Astrocyte (in vitro differentiated cells and primary cell): ENCODE measurements at regions not wholly inside any gene's neighbourhood (a gene's known extent, or its start where the extent isn't known, plus 50 kb on each side); places are given as distances from the start of the nearest gene placed in this dataset.

ENCODE experiments used
- DNase-seq: peaks from one replicate; pipeline ENCODE4 v3.0.0-alpha.2; 2010; ENCODE audit warnings: low read depth
- FAIRE-seq: peaks from 2 replicates; lab custom pipeline; 2011; peaks lifted over from hg19 to GRCh38; lab: Jason Lieb, UNC
- H2AFZ ChIP-seq: 2 replicates; pipeline ENCODE4 v1.6.0; 2012; ENCODE audit warnings: low read depth, low read length, inconsistent platforms
- H3K27ac ChIP-seq: 2 replicates; pipeline ENCODE4 v1.5.1; 2011; ENCODE audit warnings: low read depth, low read length, inconsistent platforms
- H3K27me3 ChIP-seq: 2 replicates; pipeline ENCODE4 v1.6.0; 2011; ENCODE audit warnings: low read length, inconsistent platforms; ENCODE audit not compliant: insufficient read depth
- H3K36me3 ChIP-seq: 2 replicates; pipeline ENCODE4 v1.5.1; 2011; ENCODE audit warnings: low read length, inconsistent platforms; ENCODE audit not compliant: insufficient read depth
- H3K4me1 ChIP-seq: 2 replicates; pipeline ENCODE4 v1.5.1; 2011; ENCODE audit warnings: low read length, inconsistent platforms; ENCODE audit not compliant: insufficient read depth
- H3K4me2 ChIP-seq: 2 replicates; pipeline ENCODE4 v1.6.0; 2012; ENCODE audit warnings: low read length, inconsistent platforms
- H3K4me3 ChIP-seq: 2 replicates; pipeline ENCODE4 v1.5.1; 2011; ENCODE audit warnings: low read depth, mild to moderate bottlenecking, low read length, inconsistent platforms; ENCODE audit not compliant: insufficient read depth
- H3K79me2 ChIP-seq: 2 replicates; pipeline ENCODE4 v1.6.0; 2012; ENCODE audit warnings: mild to moderate bottlenecking, low read length, inconsistent platforms; ENCODE audit not compliant: insufficient read depth
- H3K9ac ChIP-seq: 2 replicates; pipeline ENCODE4 v1.6.0; 2012; ENCODE audit warnings: mild to moderate bottlenecking, low read length, inconsistent platforms
- H3K9me3 ChIP-seq: 2 replicates; pipeline ENCODE4 v1.5.1; 2012; ENCODE audit warnings: low read depth, mild to moderate bottlenecking, low read length, inconsistent platforms; ENCODE audit not compliant: insufficient read depth
- H4K20me1 ChIP-seq: 2 replicates; pipeline ENCODE4 v1.6.0; 2012; ENCODE audit warnings: low read length, inconsistent platforms; ENCODE audit not compliant: insufficient read depth
- H3K27ac Mint-ChIP-seq: one replicate; pipeline ENCODE4 v1.8.0; 2021; ENCODE audit warnings: mild to moderate bottlenecking, mixed read lengths; ENCODE audit not compliant: unreplicated experiment
- H3K27me3 Mint-ChIP-seq: one replicate; pipeline ENCODE4 v1.8.0; 2021; ENCODE audit warnings: low read depth, mixed read lengths; ENCODE audit not compliant: unreplicated experiment
- H3K36me3 Mint-ChIP-seq: one replicate; pipeline ENCODE4 v1.8.0; 2021; ENCODE audit warnings: low read depth, mixed read lengths; ENCODE audit not compliant: unreplicated experiment
- H3K4me1 Mint-ChIP-seq: one replicate; pipeline ENCODE4 v1.8.0; 2021; ENCODE audit warnings: low read depth, mixed read lengths; ENCODE audit not compliant: unreplicated experiment
- H3K4me3 Mint-ChIP-seq: one replicate; pipeline ENCODE4 v1.8.0; 2021; ENCODE audit warnings: mild to moderate bottlenecking, moderate library complexity, mixed read lengths; ENCODE audit not compliant: unreplicated experiment
- H3K9me3 Mint-ChIP-seq: one replicate; pipeline ENCODE4 v1.8.0; 2021; ENCODE audit warnings: mild to moderate bottlenecking, mixed read lengths; ENCODE audit not compliant: unreplicated experiment
- EZH2 ChIP-seq: IDR thresholded peaks from 2 replicates; pipeline ENCODE4 v1.6.1; 2012; ENCODE audit warnings: mild to moderate bottlenecking, low read length, inconsistent platforms; ENCODE audit not compliant: insufficient read depth
- TF ChIP-seq, protein P1 (sequence below): IDR thresholded peaks from 2 replicates; pipeline ENCODE4 v1.5.1; 2011; ENCODE audit warnings: low read depth, mild to moderate bottlenecking, inconsistent platforms, low read length, moderate library complexity; ENCODE audit not compliant: insufficient read depth

DNA sequence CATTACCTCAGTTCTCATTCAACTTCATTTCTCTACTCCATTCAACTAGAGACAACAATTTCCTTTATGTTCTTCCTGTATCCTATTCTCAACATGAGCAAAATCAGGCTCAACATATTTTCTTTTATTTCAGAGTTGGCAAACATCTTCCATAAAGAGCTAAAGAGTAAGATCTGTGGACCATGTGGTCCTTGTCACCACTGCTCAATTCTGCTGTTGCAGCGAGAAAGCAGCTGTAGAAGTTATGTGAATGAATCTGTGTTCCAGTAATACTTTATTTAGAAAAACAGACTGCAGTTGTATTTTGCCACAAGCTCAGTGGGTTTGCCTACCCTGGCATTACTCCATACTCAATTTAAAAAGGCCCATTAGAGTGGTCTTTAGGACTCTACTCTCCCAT is 2057.3 kb downstream of the ARAP2 start:
- no peak overlapping the region for H3K9ac ChIP-seq
- peaks cover under 1% of the 10 kb centered on the region for H3K4me1 Mint-ChIP-seq
- TF ChIP-seq, protein P1, sequence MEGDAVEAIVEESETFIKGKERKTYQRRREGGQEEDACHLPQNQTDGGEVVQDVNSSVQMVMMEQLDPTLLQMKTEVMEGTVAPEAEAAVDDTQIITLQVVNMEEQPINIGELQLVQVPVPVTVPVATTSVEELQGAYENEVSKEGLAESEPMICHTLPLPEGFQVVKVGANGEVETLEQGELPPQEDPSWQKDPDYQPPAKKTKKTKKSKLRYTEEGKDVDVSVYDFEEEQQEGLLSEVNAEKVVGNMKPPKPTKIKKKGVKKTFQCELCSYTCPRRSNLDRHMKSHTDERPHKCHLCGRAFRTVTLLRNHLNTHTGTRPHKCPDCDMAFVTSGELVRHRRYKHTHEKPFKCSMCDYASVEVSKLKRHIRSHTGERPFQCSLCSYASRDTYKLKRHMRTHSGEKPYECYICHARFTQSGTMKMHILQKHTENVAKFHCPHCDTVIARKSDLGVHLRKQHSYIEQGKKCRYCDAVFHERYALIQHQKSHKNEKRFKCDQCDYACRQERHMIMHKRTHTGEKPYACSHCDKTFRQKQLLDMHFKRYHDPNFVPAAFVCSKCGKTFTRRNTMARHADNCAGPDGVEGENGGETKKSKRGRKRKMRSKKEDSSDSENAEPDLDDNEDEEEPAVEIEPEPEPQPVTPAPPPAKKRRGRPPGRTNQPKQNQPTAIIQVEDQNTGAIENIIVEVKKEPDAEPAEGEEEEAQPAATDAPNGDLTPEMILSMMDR: no peak
- no peak for TF ChIP-seq EZH2
- H3K36me3 ChIP-seq: no peaks in the 10 kb centered on the region
- no peak overlapping the region for H3K27ac ChIP-seq
- no peak overlapping the region for H3K4me3 ChIP-seq
- no peak overlapping the region for H3K4me3 Mint-ChIP-seq
- no peak overlapping the region for H3K4me2 ChIP-seq
- no peak for DNase-seq
- no peaks in the 10 kb centered on the region for H3K9me3 ChIP-seq
- H3K27ac Mint-ChIP-seq: no peak overlapping the region
- H4K20me1 ChIP-seq: no peaks in the 10 kb centered on the region
- no peak overlapping the region for H2AFZ ChIP-seq
- H3K27me3 ChIP-seq: no peaks in the 10 kb centered on the region
- no peaks in the 10 kb centered on the region for H3K79me2 ChIP-seq
- peaks cover under 1% of the 10 kb centered on the region for H3K4me1 ChIP-seq
- no peaks in the 10 kb centered on the region for H3K36me3 Mint-ChIP-seq
- H3K27me3 Mint-ChIP-seq: no peaks in the 10 kb centered on the region
- H3K9me3 Mint-ChIP-seq: no peaks in the 10 kb centered on the region
- no peak for FAIRE-seq

DNA sequence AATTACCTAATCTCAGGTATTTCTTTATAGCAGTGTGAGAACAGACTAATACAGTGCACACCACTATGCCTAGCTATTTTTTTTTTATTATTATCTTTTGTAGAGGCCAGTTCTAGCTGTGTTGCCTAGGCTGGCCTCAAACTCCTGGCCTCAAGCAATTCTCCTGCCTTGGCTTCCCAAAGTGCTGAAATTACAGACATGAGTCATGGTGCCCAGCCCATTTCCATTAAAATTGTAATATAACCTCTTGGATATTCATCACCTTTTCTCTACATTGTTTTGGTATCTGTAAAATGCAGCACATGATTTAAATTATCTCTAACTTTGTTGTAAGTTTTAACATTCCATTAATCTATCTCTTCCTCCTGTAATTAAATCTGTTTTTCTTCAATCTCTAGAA is 2052.9 kb downstream of the ARAP2 start:
- Mint-ChIP-seq H3K27me3 (no peaks in the 10 kb centered on the region), H3K4me1 (peaks cover 6% of the 10 kb centered on the region), H3K9me3 (no peaks in the 10 kb centered on the region), H3K27ac (no peak overlapping the region), H3K36me3 (no peaks in the 10 kb centered on the region), H3K4me3 (no peak overlapping the region)
- Histone ChIP-seq H4K20me1 (no peaks in the 10 kb centered on the region), H3K36me3 (no peaks in the 10 kb centered on the region), H3K9me3 (no peaks in the 10 kb centered on the region), H3K79me2 (no peaks in the 10 kb centered on the region), H3K4me2 (no peak overlapping the region), H3K27me3 (no peaks in the 10 kb centered on the region), H2AFZ (no peak overlapping the region), H3K4me3 (no peak overlapping the region), H3K4me1 (peaks cover 7% of the 10 kb centered on the region), H3K27ac (no peak overlapping the region), H3K9ac (no peak overlapping the region)
- no peak for DNase-seq
- TF ChIP-seq EZH2: no peak
- TF ChIP-seq, protein P1: no peak
- FAIRE-seq: no peak

DNA sequence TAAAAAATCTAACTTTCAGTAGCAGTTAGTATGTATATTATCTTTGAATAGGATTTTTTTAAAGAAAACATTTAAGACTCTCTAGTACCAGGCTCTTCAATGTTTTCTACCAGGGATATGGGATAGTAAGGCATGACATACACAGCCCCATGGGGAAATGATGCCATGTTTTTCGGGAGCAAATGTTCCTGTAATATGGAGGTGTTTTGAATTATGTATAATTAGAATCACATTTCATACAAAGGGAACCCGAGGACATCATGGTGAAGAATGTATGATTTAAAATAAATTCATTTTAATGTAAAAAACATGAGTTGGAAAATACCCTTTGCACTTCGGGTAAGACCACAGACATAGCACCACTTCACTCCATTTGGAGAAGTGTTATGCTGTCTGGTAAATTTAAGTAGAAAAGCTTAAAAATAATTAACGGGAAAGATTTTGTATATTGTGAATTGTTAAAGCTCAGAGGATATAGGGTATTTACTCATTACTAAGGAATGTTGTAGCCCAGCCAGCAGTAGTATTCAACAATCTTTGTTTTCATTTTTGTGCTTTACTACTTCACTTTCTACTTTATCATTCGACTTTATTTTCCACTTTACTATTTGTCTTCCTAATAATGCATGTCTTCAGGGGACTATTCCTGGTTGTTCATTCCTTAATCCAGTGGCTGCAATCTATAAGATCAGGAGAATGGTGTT is 2050.7 kb downstream of the ARAP2 start:
- DNase-seq (peak; percentile 25), FAIRE-seq (peak; percentile 72)
- Histone ChIP-seq H3K4me2 (peak overlapping the region; percentile 74), H4K20me1 (no peaks in the 10 kb centered on the region), H3K9ac (no peak overlapping the region), H2AFZ (no peak overlapping the region), H3K36me3 (no peaks in the 10 kb centered on the region), H3K27me3 (no peaks in the 10 kb centered on the region), H3K9me3 (no peaks in the 10 kb centered on the region), H3K4me3 (no peak overlapping the region), H3K27ac (no peak overlapping the region), H3K4me1 (peaks cover 7% of the 10 kb centered on the region), H3K79me2 (no peaks in the 10 kb centered on the region)
- no peak overlapping the region for H3K4me3 Mint-ChIP-seq
- no peaks in the 10 kb centered on the region for H3K9me3 Mint-ChIP-seq
- H3K27ac Mint-ChIP-seq: peak overlapping the region; percentile 16
- H3K36me3 Mint-ChIP-seq: no peaks in the 10 kb centered on the region
- H3K4me1 Mint-ChIP-seq: peaks cover 6% of the 10 kb centered on the region
- TF ChIP-seq, protein P1: no peak
- no peak for TF ChIP-seq EZH2
- no peaks in the 10 kb centered on the region for H3K27me3 Mint-ChIP-seq
